NCI-H128 (cell line): ENCODE measurements at regions not wholly inside any gene's neighbourhood (a gene's known extent, or its start where the extent isn't known, plus 50 kb on each side); places are given as distances from the start of the nearest gene placed in this dataset.

ENCODE experiments used
- DNase-seq: peaks from one replicate; lab custom pipeline; 2025; ENCODE audit not compliant: unreplicated experiment; lab: John Stamatoyannopoulos, UW

GRCh38 chr1:193609592-193609991 lies 423.2 kb upstream of the B3GALT2 start:
- DNase-seq, result no peak

- no peak for DNase-seq
These were observed 421.4 kb upstream of the B3GALT2 start for GRCh38 chr1:193607787-193608186.

- no peak for DNase-seq
These were observed 419.6 kb upstream of the B3GALT2 start for GRCh38 chr1:193606035-193606434.

GRCh38 chr1:193602705-193603104 lies 416.3 kb upstream of the B3GALT2 start:
- DNase-seq, result no peak

- DNase-seq, result no peak
These were observed 406.9 kb upstream of the B3GALT2 start for GRCh38 chr1:193593147-193593885.

GRCh38 chr1:193592317-193592716 lies 405.9 kb upstream of the B3GALT2 start:
- DNase-seq, result no peak

GRCh38 chr1:193590102-193590501 lies 403.7 kb upstream of the B3GALT2 start:
- DNase-seq, result no peak

- DNase-seq, result no peak
These were observed 403.2 kb upstream of the B3GALT2 start for GRCh38 chr1:193589597-193590040.

- DNase-seq, result no peak
These were observed 402.1 kb upstream of the B3GALT2 start for GRCh38 chr1:193588311-193589082.

- no peak for DNase-seq
These were observed 398.4 kb upstream of the B3GALT2 start for GRCh38 chr1:193584731-193585239.

GRCh38 chr1:193581341-193581740 lies 394.9 kb upstream of the B3GALT2 start:
- no peak for DNase-seq

- no peak for DNase-seq
These were observed 394.0 kb upstream of the B3GALT2 start for GRCh38 chr1:193580419-193580818.

GRCh38 chr1:193579323-193579722 lies 392.9 kb upstream of the B3GALT2 start:
- no peak for DNase-seq

- no peak for DNase-seq
These were observed 388.5 kb upstream of the B3GALT2 start for GRCh38 chr1:193574913-193575312.

GRCh38 chr1:193569983-193570269 lies 383.5 kb upstream of the B3GALT2 start:
- DNase-seq, result no peak

- DNase-seq, result no peak
These were observed 382.9 kb upstream of the B3GALT2 start for GRCh38 chr1:193569096-193569982.

GRCh38 chr1:193568512-193568911 lies 382.1 kb upstream of the B3GALT2 start:
- DNase-seq, result no peak

- no peak for DNase-seq
These were observed 381.5 kb upstream of the B3GALT2 start for GRCh38 chr1:193567937-193568336.

- DNase-seq, result no peak
These were observed 380.3 kb upstream of the B3GALT2 start for GRCh38 chr1:193566735-193567134.

GRCh38 chr1:193565971-193566577 lies 379.7 kb upstream of the B3GALT2 start:
- DNase-seq, result no peak

GRCh38 chr1:193562121-193562520 lies 375.7 kb upstream of the B3GALT2 start:
- no peak for DNase-seq
